Natural killer cell treated with Interleukin-12 subunit alpha and Interleukin-12 subunit beta and Interleukin-15 and Interleukin-18, amount 100 ng/mL, for 72 hours (primary cell): ENCODE measurements at regions not wholly inside any gene's neighbourhood (a gene's known extent, or its start where the extent isn't known, plus 50 kb on each side); places are given as distances from the start of the nearest gene placed in this dataset.
A peak's percentile ranks its signal among the peaks of the same experiment; 100 is the strongest.
"Not testable (repeated sequence)": the region's sequence is repeated elsewhere in the genome, so short reads cannot be mapped to it uniquely, and the experiment has no call there.

Experiments
- ATAC-seq, 2 donors: fragments of 150-1000 bp; cut with Tn5 transposase in 1 of 2; sonication (Bioruptor Pico), chemical (Tn5 transposase) in 1 of 2; 2 replicates each; pipeline ENCODE4 v1.10.0; 2021
- DNase-seq: peaks from one replicate; pipeline ENCODE4 v3.0.0; 2022; ENCODE audit warnings: low spot score
- H3K27ac Mint-ChIP-seq, 2 donors: 1 replicate in 1 of 2; 2 replicates in 1 of 2; pipeline ENCODE4 v1.8.0; 2022; ENCODE audit warnings: mixed read lengths in 2 of 2, mild to moderate bottlenecking in 1 of 2, moderate library complexity in 1 of 2
- H3K27me3 Mint-ChIP-seq, 2 donors: 1 replicate in 1 of 2; 2 replicates in 1 of 2; pipeline ENCODE4 v1.8.0; 2022; ENCODE audit warnings: mixed read lengths in 2 of 2
- H3K36me3 Mint-ChIP-seq: one replicate; pipeline ENCODE4 v1.8.0; 2022; ENCODE audit warnings: mixed read lengths
- H3K4me1 Mint-ChIP-seq, 2 donors: 1 replicate in 1 of 2; 2 replicates in 1 of 2; pipeline ENCODE4 v1.8.0; 2022; ENCODE audit warnings: low read depth in 2 of 2, mixed read lengths in 2 of 2, mild to moderate bottlenecking in 1 of 2
- H3K4me3 Mint-ChIP-seq: one replicate; pipeline ENCODE4 v1.8.0; 2022; ENCODE audit warnings: mixed read lengths
- H3K9me3 Mint-ChIP-seq: 2 replicates; pipeline ENCODE4 v1.8.0; 2022; ENCODE audit warnings: mixed read lengths

DNA sequence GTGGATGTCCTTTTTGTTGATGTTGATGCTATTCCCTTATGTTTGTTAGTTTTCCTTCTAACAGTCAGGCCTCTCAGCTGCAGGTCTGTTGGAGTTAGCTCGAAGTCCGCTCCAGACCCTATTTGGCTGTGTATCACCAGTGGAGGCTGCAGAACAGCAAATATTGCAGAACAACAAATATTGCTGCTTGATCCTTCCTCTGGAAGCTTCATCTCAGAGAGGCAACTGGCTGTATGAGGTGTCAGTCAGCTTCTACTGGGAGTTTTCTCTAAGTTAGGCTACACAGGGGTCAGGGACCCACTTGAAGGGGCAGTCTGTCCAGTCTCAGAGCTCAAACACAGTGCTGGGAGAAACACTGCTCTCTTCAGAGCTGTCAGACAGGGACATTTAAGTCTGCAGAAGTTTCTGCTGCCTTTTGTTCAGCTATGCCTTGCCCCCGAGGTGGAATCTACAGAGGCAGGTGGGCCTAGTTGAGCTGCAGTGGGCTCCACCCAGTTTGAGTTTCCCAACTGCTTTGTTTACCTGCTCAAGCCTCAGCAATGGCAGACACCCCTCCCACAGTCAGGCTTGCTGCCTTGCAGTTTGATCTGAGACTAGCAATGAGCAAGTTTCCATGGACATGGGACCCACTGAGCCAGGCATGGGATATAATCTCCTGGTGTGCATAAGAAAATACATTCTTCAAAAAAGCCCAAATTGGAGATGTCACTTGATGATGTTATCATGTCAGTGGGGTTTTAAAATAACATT, 99.5 kb downstream of the KDM5D start:
- Mint-ChIP-seq H3K36me3 (peaks cover 14% of the 10 kb centered on the region), H3K4me3 (no peak overlapping the region), H3K27ac (no peak overlapping the region), H3K9me3 (no peaks in the 10 kb centered on the region), H3K4me1 (no peaks in the 10 kb centered on the region), H3K27me3 (no peaks in the 10 kb centered on the region)
- ATAC-seq (no peak), DNase-seq (no peak)

- H3K9me3 Mint-ChIP-seq, result no peaks in the 10 kb centered on the region
Observed at GRCh38 chrY:19637651-19638347, 106.7 kb downstream of the KDM5D start.

GRCh38 chrY:19628926-19629325, 115.6 kb downstream of the KDM5D start:
- no peak overlapping the region for H3K4me3 Mint-ChIP-seq
- no peak overlapping the region for H3K27ac Mint-ChIP-seq
- H3K9me3 Mint-ChIP-seq, result no peaks in the 10 kb centered on the region
- ATAC-seq (no peak), DNase-seq (no peak)
- H3K4me1 Mint-ChIP-seq, result no peaks in the 10 kb centered on the region
- peaks cover 6% of the 10 kb centered on the region for H3K36me3 Mint-ChIP-seq
- peaks cover 0 to 7% of the 10 kb centered on the region in 2 donors for H3K27me3 Mint-ChIP-seq

More at GRCh38 chrY:19637651-19638347, 106.7 kb downstream of the KDM5D start:
- Mint-ChIP-seq H3K36me3 (peaks cover 6% of the 10 kb centered on the region), H3K4me3 (no peak overlapping the region), H3K27me3 (no peaks in the 10 kb centered on the region), H3K4me1 (no peaks in the 10 kb centered on the region), H3K27ac (no peak overlapping the region)
- DNase-seq (no peak), ATAC-seq (no peak)

DNA sequence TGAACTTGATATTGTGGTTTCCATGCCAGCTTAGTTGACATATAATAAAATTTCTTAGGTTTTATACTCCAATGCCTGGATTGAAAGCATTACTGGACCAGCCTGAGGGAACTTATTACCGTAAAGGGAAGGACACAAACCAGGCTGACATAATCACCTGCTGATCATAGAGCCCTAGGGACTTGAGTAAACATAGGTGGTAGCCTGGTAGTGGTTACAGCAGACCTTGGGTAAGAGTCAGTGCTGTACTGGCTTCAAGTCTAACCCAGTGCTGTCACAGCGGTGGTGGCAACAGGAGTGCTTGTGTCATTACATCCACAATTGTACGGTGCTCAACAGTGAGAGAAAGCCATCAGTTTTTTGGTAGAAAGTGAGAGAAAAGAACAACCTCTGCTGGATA, 122.1 kb downstream of the KDM5D start:
- H3K4me1 Mint-ChIP-seq, result no peaks in the 10 kb centered on the region
- DNase-seq (no peak), ATAC-seq (no peak)
- H3K4me3 Mint-ChIP-seq, result no peak overlapping the region
- H3K27me3 Mint-ChIP-seq, result peaks cover 0 to 7% of the 10 kb centered on the region in 2 donors
- no peak overlapping the region for H3K27ac Mint-ChIP-seq
- H3K36me3 Mint-ChIP-seq, result peaks cover 6% of the 10 kb centered on the region
- H3K9me3 Mint-ChIP-seq, result no peaks in the 10 kb centered on the region

DNA sequence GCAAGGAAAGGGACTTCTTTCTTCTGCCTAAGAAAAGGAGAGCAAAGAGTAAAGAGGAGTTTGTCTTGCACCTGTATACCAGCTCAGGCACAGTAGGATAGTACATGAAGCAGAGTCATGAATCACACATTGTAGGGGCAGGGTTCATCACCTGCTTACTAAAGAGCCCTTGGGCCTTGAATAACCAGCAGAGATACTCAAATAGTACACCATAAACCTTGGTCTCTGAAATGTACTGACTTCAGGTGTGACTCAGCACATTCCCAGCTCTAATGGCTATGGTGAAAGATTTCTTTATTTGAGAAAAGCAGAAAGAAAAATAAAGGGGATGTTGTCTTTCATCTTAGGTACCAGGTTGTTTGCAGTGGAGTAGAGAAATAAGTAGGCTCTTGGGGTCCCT, 122.8 kb downstream of the KDM5D start:
- no peak for DNase-seq
- no peaks in the 10 kb centered on the region for H3K4me1 Mint-ChIP-seq
- no peak for ATAC-seq
- no peak overlapping the region for H3K27ac Mint-ChIP-seq
- H3K27me3 Mint-ChIP-seq, result peaks cover 0 to 2% of the 10 kb centered on the region in 2 donors
- peaks cover under 1% of the 10 kb centered on the region for H3K36me3 Mint-ChIP-seq
- no peak overlapping the region for H3K4me3 Mint-ChIP-seq
- H3K9me3 Mint-ChIP-seq, result no peaks in the 10 kb centered on the region

- Mint-ChIP-seq H3K4me3 (no peak overlapping the region), H3K36me3 (peaks cover 11% of the 10 kb centered on the region), H3K4me1 (peaks cover 0 to 10% of the 10 kb centered on the region in 2 donors), H3K9me3 (no peaks in the 10 kb centered on the region), H3K27me3 (no peaks in the 10 kb centered on the region), H3K27ac (no peak overlapping the region)
- DNase-seq (no peak), ATAC-seq (no peak)
Observed at GRCh38 chrY:19601113-19601512, 143.4 kb downstream of the KDM5D start.

- H3K27me3 Mint-ChIP-seq, result no peaks in the 10 kb centered on the region
- H3K36me3 Mint-ChIP-seq, result peaks cover 11% of the 10 kb centered on the region
- H3K9me3 Mint-ChIP-seq, result no peaks in the 10 kb centered on the region
- H3K4me3 Mint-ChIP-seq, result no peak overlapping the region
- H3K4me1 Mint-ChIP-seq, result peaks cover 0 to 10% of the 10 kb centered on the region in 2 donors
- H3K27ac Mint-ChIP-seq, result no peak overlapping the region
- ATAC-seq (no peak), DNase-seq (no peak)
Observed at GRCh38 chrY:19600711-19601110, 143.8 kb downstream of the KDM5D start.

DNA sequence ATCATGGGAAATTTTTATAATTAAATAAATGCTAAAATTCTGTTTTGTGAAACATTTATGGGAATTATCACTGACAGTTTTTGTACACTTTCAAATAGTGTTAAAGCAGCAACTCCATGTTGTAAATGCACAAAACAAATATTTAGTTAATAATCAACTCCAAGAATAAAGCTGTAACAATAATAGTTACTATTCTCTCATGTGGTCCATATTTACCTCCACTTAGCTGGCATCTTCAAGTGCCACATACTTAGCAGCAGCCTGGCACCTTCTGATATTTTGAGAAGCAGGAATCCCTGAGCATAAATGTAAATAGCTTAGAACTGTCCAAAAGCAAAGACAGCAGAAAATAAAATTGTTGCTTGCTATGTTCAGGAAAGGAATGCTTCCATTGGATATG, 154.3 kb downstream of the KDM5D start:
- no peak for DNase-seq
- Mint-ChIP-seq H3K36me3 (peaks cover 10% of the 10 kb centered on the region), H3K27me3 (no peaks in the 10 kb centered on the region), H3K9me3 (no peaks in the 10 kb centered on the region), H3K4me3 (no peak overlapping the region), H3K4me1 (peaks cover 0 to 11% of the 10 kb centered on the region in 2 donors), H3K27ac (no peak overlapping the region)
- ATAC-seq, result no peak

GRCh38 chrY:19589664-19590063, 154.9 kb downstream of the KDM5D start:
- H3K36me3 Mint-ChIP-seq, result peaks cover 14% of the 10 kb centered on the region
- H3K4me1 Mint-ChIP-seq, result peaks cover 0 to 17% of the 10 kb centered on the region in 2 donors
- H3K9me3 Mint-ChIP-seq, result no peaks in the 10 kb centered on the region
- no peak overlapping the region for H3K4me3 Mint-ChIP-seq
- no peak overlapping the region for H3K27ac Mint-ChIP-seq
- H3K27me3 Mint-ChIP-seq, result no peaks in the 10 kb centered on the region
- no peak for ATAC-seq
- no peak for DNase-seq

- Mint-ChIP-seq H3K9me3 (no peaks in the 10 kb centered on the region), H3K4me3 (peak overlapping the region; percentile 36), H3K36me3 (peaks cover 11% of the 10 kb centered on the region), H3K27ac (no peak overlapping the region), H3K4me1 (peaks cover 0 to 27% of the 10 kb centered on the region in 2 donors), H3K27me3 (no peaks in the 10 kb centered on the region)
- no peak for ATAC-seq
- no peak for DNase-seq
Observed at GRCh38 chrY:19587311-19587710, 157.2 kb downstream of the KDM5D start.

DNA sequence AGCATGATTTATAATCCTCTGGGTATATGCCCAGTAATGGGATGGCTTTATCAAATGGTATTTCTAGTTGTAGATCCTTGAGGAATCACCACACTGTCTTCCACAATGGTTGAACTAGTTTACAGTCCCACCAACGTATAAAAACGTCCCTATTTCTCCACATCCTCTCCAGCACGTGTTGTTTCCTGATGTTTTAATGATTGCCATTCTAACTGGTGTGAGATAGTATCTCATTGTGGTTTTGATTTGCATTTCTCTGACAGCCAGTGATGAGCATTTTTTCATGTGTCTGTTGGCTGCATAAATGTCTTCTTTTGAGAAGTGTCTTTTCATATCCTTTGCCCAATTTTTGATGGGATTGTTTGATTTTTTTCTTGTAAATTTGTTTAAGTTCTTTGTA, 163.5 kb downstream of the KDM5D start:
- not testable (repeated sequence) for H3K36me3 Mint-ChIP-seq, H3K27me3 Mint-ChIP-seq, ATAC-seq, DNase-seq, H3K9me3 Mint-ChIP-seq, H3K27ac Mint-ChIP-seq
- peaks cover 0 to 32% of the 10 kb centered on the region in 2 donors for H3K4me1 Mint-ChIP-seq
- H3K4me3 Mint-ChIP-seq, result peak overlapping the region; percentile 50

DNA sequence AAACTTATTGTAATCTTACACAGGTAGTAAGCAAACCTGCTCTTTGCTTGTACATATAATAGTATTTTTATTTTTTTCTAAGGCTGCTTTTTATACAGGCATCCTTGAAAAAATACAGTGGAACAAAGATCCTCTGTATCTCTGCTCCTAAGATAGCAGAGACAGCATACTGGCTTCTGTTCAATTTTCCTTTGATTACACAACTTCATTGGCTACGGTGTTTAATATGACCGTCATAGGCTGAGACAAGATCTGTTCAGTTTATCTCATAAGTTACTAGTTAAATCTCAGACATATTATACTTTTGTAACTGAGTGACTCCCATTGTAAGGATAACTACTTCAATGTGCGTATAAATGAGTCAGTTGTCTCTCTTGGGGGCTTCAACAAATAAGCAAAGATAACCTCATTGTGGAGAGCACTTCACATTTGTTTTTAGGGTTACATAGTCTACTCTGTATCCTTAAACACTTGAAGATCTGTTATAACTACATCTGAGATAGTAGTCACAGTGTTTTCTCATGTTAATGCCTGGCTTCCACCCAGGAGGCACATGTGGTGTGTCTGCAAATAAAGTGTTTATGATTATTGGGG, 166.1 kb downstream of the KDM5D start:
- DNase-seq (no peak), ATAC-seq (no peak)
- no peaks in the 10 kb centered on the region for H3K36me3 Mint-ChIP-seq
- no peak overlapping the region for H3K27ac Mint-ChIP-seq
- no peak overlapping the region for H3K4me3 Mint-ChIP-seq
- no peaks in the 10 kb centered on the region for H3K27me3 Mint-ChIP-seq
- H3K4me1 Mint-ChIP-seq, result peaks cover 0 to 24% of the 10 kb centered on the region in 2 donors
- H3K9me3 Mint-ChIP-seq, result no peaks in the 10 kb centered on the region

GRCh38 chrY:19577250-19577649, 167.3 kb downstream of the KDM5D start:
- ATAC-seq, result no peak
- H3K27ac Mint-ChIP-seq, result no peak overlapping the region
- H3K27me3 Mint-ChIP-seq, result no peaks in the 10 kb centered on the region
- H3K4me1 Mint-ChIP-seq, result peaks cover 0 to 21% of the 10 kb centered on the region in 2 donors
- no peak for DNase-seq
- no peak overlapping the region for H3K4me3 Mint-ChIP-seq
- H3K36me3 Mint-ChIP-seq, result no peaks in the 10 kb centered on the region
- H3K9me3 Mint-ChIP-seq, result no peaks in the 10 kb centered on the region

GRCh38 chrY:19574939-19575338, 169.6 kb downstream of the KDM5D start:
- H3K9me3 Mint-ChIP-seq, result no peaks in the 10 kb centered on the region
- no peak overlapping the region for H3K27ac Mint-ChIP-seq
- H3K36me3 Mint-ChIP-seq, result no peaks in the 10 kb centered on the region
- H3K27me3 Mint-ChIP-seq, result no peaks in the 10 kb centered on the region
- DNase-seq (no peak), ATAC-seq (no peak)
- no peak overlapping the region for H3K4me3 Mint-ChIP-seq
- peaks cover 0 to 21% of the 10 kb centered on the region in 2 donors for H3K4me1 Mint-ChIP-seq
